Nephron progenitor cell (in vitro differentiated cells): ENCODE measurements at regions not wholly inside any gene's neighbourhood (a gene's known extent, or its start where the extent isn't known, plus 50 kb on each side); places are given as distances from the start of the nearest gene placed in this dataset.
"Not testable (repeated sequence)": the region's sequence is repeated elsewhere in the genome, so short reads cannot be mapped to it uniquely, and the experiment has no call there.

Experiments
- DNase-seq: peaks from one replicate; pipeline ENCODE4 v3.0.0; 2021
- H3K27ac Mint-ChIP-seq: 2 replicates; pipeline ENCODE4 v1.8.0; 2021; ENCODE audit warnings: mild to moderate bottlenecking, moderate library complexity, mixed read lengths
- H3K27me3 Mint-ChIP-seq: 2 replicates; pipeline ENCODE4 v1.8.0; 2021; ENCODE audit warnings: mild to moderate bottlenecking, low read depth, mixed read lengths; ENCODE audit not compliant: poor library complexity
- H3K36me3 Mint-ChIP-seq: 2 replicates; pipeline ENCODE4 v1.8.0; 2021; ENCODE audit warnings: low read depth, mixed read lengths
- H3K4me1 Mint-ChIP-seq: 2 replicates; pipeline ENCODE4 v1.8.0; 2021; ENCODE audit warnings: mixed read lengths
- H3K4me3 Mint-ChIP-seq: 2 replicates; pipeline ENCODE4 v1.8.0; 2021; ENCODE audit warnings: mild to moderate bottlenecking, moderate library complexity, mixed read lengths
- H3K9me3 Mint-ChIP-seq: 2 replicates; pipeline ENCODE4 v1.8.0; 2021; ENCODE audit warnings: mild to moderate bottlenecking, moderate library complexity, mixed read lengths
- TF ChIP-seq, protein P1 (sequence below): fragments of 200-600 bp; sonication (generic); IDR thresholded peaks from 2 replicates; pipeline ENCODE4 v1.5.0; 2021; ENCODE audit warnings: antibody characterized with exemption

DNA sequence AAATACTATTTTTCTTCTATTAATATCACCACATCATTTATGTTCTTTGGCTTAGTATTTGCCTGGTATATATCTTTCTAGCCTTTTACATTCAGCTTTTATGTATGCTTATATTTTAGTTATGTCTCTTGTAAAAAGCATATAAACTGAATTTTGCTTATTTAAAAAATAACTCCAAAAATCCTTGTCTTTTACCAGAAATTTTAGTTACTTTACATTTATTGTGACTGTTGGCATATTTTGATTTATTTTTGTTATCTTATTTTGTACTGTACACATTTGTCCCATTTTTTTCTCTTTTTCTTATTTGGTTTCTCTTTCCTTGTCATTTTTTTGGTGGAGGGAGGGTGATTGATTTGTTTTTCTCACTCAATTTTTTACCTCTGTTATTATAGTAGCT, 169.6 kb downstream of the UACA start:
- Mint-ChIP-seq H3K27ac (no peak overlapping the region), H3K4me1 (no peaks in the 10 kb centered on the region), H3K27me3 (peaks cover 6% of the 10 kb centered on the region), H3K9me3 (peaks cover 42% of the 10 kb centered on the region), H3K36me3 (peaks cover 10% of the 10 kb centered on the region), H3K4me3 (no peak overlapping the region)
- no peak for DNase-seq
- TF ChIP-seq, protein P1, sequence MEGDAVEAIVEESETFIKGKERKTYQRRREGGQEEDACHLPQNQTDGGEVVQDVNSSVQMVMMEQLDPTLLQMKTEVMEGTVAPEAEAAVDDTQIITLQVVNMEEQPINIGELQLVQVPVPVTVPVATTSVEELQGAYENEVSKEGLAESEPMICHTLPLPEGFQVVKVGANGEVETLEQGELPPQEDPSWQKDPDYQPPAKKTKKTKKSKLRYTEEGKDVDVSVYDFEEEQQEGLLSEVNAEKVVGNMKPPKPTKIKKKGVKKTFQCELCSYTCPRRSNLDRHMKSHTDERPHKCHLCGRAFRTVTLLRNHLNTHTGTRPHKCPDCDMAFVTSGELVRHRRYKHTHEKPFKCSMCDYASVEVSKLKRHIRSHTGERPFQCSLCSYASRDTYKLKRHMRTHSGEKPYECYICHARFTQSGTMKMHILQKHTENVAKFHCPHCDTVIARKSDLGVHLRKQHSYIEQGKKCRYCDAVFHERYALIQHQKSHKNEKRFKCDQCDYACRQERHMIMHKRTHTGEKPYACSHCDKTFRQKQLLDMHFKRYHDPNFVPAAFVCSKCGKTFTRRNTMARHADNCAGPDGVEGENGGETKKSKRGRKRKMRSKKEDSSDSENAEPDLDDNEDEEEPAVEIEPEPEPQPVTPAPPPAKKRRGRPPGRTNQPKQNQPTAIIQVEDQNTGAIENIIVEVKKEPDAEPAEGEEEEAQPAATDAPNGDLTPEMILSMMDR = no peak

DNA sequence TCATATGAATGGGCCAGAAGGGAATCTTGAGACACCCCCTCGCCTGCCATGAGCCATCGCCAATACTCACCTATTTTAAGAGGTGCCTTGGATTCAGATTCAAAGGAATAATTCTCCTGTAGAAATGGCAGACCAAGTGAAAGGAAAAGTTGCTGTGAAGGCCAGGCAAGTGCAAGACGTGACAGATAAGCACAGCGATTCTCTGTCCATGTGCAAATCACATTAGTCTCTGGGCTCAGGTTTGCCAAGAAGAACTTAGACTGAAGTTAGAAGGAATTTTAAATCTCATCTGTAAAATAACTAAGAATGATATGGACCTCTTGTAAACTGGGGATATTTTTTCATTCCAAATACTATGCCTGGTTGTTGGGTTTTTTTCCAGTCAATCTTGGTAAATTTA, 173.6 kb downstream of the UACA start:
- peaks cover 10% of the 10 kb centered on the region for H3K36me3 Mint-ChIP-seq
- H3K27me3 Mint-ChIP-seq = peaks cover 17% of the 10 kb centered on the region
- TF ChIP-seq, protein P1 = no peak
- DNase-seq = no peak
- no peak overlapping the region for H3K4me3 Mint-ChIP-seq
- H3K4me1 Mint-ChIP-seq = peaks cover 18% of the 10 kb centered on the region
- H3K27ac Mint-ChIP-seq = no peak overlapping the region
- H3K9me3 Mint-ChIP-seq = peaks cover 39% of the 10 kb centered on the region

DNA sequence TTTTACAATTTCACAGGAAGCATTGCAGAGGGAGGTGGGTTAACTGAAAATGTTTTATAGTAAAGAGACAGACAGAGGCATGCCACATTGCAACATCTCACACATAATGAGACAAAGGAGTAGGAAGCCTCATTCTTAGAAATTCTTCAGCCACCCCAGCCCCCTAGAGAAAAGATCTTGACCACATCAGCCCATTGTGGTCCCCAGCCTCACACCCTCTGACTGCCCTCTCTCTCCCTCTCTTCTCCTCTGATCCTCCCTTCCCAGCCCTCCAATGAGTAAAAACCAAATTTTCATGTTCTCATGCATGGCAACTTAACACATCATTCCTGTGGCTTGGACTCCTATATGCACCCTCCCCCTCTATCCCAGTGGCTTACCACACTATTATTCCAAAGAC, 174.1 kb downstream of the UACA start:
- H3K27ac Mint-ChIP-seq = no peak overlapping the region
- H3K9me3 Mint-ChIP-seq = peaks cover 34% of the 10 kb centered on the region
- H3K4me3 Mint-ChIP-seq = no peak overlapping the region
- DNase-seq = no peak
- H3K36me3 Mint-ChIP-seq = peaks cover 10% of the 10 kb centered on the region
- H3K27me3 Mint-ChIP-seq = peaks cover 21% of the 10 kb centered on the region
- H3K4me1 Mint-ChIP-seq = peaks cover 23% of the 10 kb centered on the region
- TF ChIP-seq, protein P1 = no peak

DNA sequence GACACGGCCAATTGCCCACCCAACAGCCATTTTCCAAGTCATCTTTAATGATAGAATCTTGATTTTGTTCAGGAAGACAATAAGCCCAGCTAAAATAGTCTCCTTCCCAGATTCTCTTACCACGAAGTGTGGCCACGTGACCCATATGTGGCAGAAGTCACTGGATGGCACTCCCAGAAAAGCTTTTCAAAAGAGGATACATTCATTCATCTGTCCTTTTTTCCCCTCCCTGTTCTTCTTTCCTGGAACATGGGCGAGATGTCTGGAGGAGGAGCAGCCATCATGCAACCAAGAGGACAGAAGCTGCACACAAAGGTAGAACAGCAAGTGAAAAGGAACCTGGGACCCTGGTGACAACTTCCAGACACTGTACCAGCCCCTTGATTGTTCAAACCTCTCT, 174.7 kb downstream of the UACA start:
- no peak for DNase-seq
- H3K9me3 Mint-ChIP-seq = peaks cover 29% of the 10 kb centered on the region
- H3K27ac Mint-ChIP-seq = no peak overlapping the region
- peaks cover 5% of the 10 kb centered on the region for H3K36me3 Mint-ChIP-seq
- peaks cover 28% of the 10 kb centered on the region for H3K4me1 Mint-ChIP-seq
- TF ChIP-seq, protein P1 = no peak
- peaks cover 26% of the 10 kb centered on the region for H3K27me3 Mint-ChIP-seq
- no peak overlapping the region for H3K4me3 Mint-ChIP-seq

DNA sequence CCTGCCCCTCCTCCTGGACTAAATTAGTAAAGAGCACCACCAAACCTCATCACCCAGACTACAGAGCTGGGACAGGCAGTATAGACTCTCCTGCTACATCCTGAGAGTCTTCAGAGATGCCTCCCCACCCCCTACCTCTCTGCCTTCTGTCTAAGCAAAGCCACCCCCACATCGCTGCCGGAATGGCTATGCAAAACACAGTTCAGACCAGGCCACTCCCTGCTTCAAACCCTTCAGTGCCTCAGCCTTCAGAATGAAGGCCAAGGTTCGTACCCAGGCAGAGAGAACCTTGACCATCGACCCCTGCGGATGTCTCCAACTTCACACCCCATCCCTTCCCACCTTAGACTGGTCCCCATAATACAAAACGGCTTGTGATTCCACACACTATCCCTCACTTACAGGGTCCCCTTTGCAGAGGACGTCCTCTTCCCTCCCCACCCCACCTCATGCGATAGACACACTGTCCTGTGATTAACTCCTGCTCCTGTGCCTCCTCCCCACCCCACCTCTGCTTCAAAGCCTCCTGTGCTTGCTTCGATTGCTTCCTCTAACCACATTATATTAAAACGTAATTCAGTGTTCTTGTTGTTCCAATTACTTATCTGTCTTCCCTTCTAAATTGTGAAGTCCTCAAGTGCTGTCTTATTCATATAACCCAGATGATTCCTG, 175.3 kb downstream of the UACA start:
- peaks cover 25% of the 10 kb centered on the region for H3K9me3 Mint-ChIP-seq
- H3K4me3 Mint-ChIP-seq = no peak overlapping the region
- TF ChIP-seq, protein P1 = no peak
- no peak overlapping the region for H3K27ac Mint-ChIP-seq
- no peak for DNase-seq
- H3K27me3 Mint-ChIP-seq = peaks cover 26% of the 10 kb centered on the region
- peaks cover 28% of the 10 kb centered on the region for H3K4me1 Mint-ChIP-seq
- peaks cover 1% of the 10 kb centered on the region for H3K36me3 Mint-ChIP-seq

DNA sequence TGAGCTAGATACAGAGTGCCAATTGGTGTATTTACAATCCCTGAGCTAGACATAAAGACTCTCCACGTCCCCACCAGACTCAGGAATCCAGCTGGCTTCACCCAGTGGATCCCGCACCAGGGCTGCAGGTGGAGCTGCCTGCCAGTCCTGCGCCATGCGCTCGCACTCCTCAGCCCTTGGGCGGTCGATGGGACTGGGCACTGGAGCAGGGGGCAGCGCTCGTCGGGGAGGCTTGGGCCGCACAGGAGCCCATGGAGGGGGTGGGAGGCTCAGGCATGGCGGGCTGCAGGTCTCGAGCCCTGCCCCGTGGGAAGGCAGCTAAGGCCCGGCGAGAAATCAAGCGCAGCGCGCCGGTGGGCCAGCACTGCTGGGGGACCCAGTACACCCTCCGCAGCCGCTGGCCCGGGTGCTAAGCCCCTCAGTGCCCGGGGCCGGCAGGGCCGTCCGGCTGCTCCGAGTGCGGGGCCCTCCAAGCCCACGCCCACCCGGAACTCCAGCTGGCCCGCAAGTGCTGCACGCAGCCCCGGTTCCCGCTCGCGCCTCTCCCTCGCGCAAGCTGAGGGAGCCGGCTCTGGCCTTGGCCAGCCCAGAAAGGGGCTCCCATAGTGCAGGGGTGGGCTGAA, 176.2 kb downstream of the UACA start:
- not testable (repeated sequence) for DNase-seq, H3K36me3 Mint-ChIP-seq, H3K27ac Mint-ChIP-seq, H3K4me3 Mint-ChIP-seq
- H3K4me1 Mint-ChIP-seq = peaks cover 28% of the 10 kb centered on the region
- peaks cover 17% of the 10 kb centered on the region for H3K9me3 Mint-ChIP-seq
- H3K27me3 Mint-ChIP-seq = peaks cover 26% of the 10 kb centered on the region
